GM12891 (cell line): ENCODE measurements at regions not wholly inside any gene's neighbourhood (a gene's known extent, or its start where the extent isn't known, plus 50 kb on each side); places are given as distances from the start of the nearest gene placed in this dataset.
"Not testable (repeated sequence)": the region's sequence is repeated elsewhere in the genome, so short reads cannot be mapped to it uniquely, and the experiment has no call there.

Experiments used
- POLR2A ChIP-seq: IDR thresholded peaks from 2 replicates; pipeline ENCODE4 v1.6.1; 2011; ENCODE audit warnings: low read depth, low read length, control low read depth
- POLR2AphosphoS5 ChIP-seq: IDR thresholded peaks from 2 replicates; pipeline ENCODE4 v1.6.1; 2011; ENCODE audit warnings: low read depth, low read length, control low read depth
- SPI1 ChIP-seq: IDR thresholded peaks from 2 replicates; pipeline ENCODE4 v1.6.1; 2011; ENCODE audit warnings: low read depth, low read length, control low read depth

GRCh38 chr6:141457984-141458383, 674.7 kb upstream of the GJE1 start:
- not testable (repeated sequence) for TF ChIP-seq POLR2A, POLR2AphosphoS5, SPI1
